HEK293T (cell line): ENCODE measurements at regions not wholly inside any gene's neighbourhood (a gene's known extent, or its start where the extent isn't known, plus 50 kb on each side); places are given as distances from the start of the nearest gene placed in this dataset.

Experiments
- CTCF ChIA-PET: fragments of 350-600 bp; formaldehyde crosslinking; extraction: SDS; loops from one replicate; lab custom pipeline; 2021; ENCODE audit warnings: antibody characterized with exemption, inconsistent platforms; lab: Yijun Ruan, JAX
- POLR2A ChIA-PET: fragments of 350-600 bp; formaldehyde crosslinking; extraction: SDS; loops from one replicate; lab custom pipeline; 2020; ENCODE audit warnings: antibody characterized with exemption, inconsistent platforms; lab: Yijun Ruan, JAX
- DNase-seq: peaks from one replicate; pipeline ENCODE4 v3.0.0; 2012; ENCODE audit warnings: mixed read lengths; ENCODE audit errors: extremely low spot score
- ARNT ChIP-seq: fragments of 450-650 bp; IDR thresholded peaks from 2 replicates; pipeline ENCODE4 v1.6.1; 2017; ENCODE audit warnings: mild to moderate bottlenecking
- BHLHE40 ChIP-seq: fragments of 450-650 bp; IDR thresholded peaks from 2 replicates; pipeline ENCODE4 v1.6.1; 2016; ENCODE audit warnings: mild to moderate bottlenecking, moderate library complexity, borderline replicate concordance
- CTBP1 ChIP-seq: fragments of 450-650 bp; IDR thresholded peaks from 2 replicates; pipeline ENCODE4 v1.6.1; 2016; ENCODE audit warnings: borderline replicate concordance
- ELF4 ChIP-seq: fragments of 450-650 bp; IDR thresholded peaks from 2 replicates; pipeline ENCODE4 v1.6.1; 2017; ENCODE audit warnings: antibody characterized with exemption
- FOXA1 ChIP-seq: fragments of 450-650 bp; IDR thresholded peaks from 2 replicates; pipeline ENCODE4 v1.6.1; 2016; ENCODE audit warnings: mild to moderate bottlenecking
- FOXK2 ChIP-seq: fragments of 450-650 bp; IDR thresholded peaks from 2 replicates; pipeline ENCODE4 v1.6.1; 2016; ENCODE audit warnings: mild to moderate bottlenecking
- FOXM1 ChIP-seq: fragments of 450-650 bp; IDR thresholded peaks from 2 replicates; pipeline ENCODE4 v1.6.1; 2017; ENCODE audit warnings: mild to moderate bottlenecking, borderline replicate concordance
- HDGF ChIP-seq: fragments of 450-650 bp; IDR thresholded peaks from 2 replicates; pipeline ENCODE4 v1.6.1; 2017; ENCODE audit warnings: antibody characterized with exemption, borderline replicate concordance
- L3MBTL2 ChIP-seq: fragments of 450-650 bp; conservative IDR thresholded peaks from 2 replicates; pipeline ENCODE4 v1.6.1; 2016; ENCODE audit warnings: mild to moderate bottlenecking
- LEF1 ChIP-seq: fragments of 450-650 bp; IDR thresholded peaks from 2 replicates; pipeline ENCODE4 v1.6.1; 2017; ENCODE audit warnings: mild to moderate bottlenecking, borderline replicate concordance
- NFRKB ChIP-seq: fragments of 450-650 bp; IDR thresholded peaks from 2 replicates; pipeline ENCODE4 v1.6.1; 2016; ENCODE audit warnings: mild to moderate bottlenecking, moderate library complexity
- SP1 ChIP-seq: fragments of 450-650 bp; IDR thresholded peaks from 2 replicates; pipeline ENCODE4 v1.6.1; 2017
- SUZ12 ChIP-seq: fragments of 450-650 bp; IDR thresholded peaks from 2 replicates; pipeline ENCODE4 v1.6.1; 2016; ENCODE audit warnings: mild to moderate bottlenecking
- TARDBP ChIP-seq: fragments of 450-650 bp; IDR thresholded peaks from 2 replicates; pipeline ENCODE4 v1.6.1; 2016
- ZNF384 ChIP-seq: fragments of 450-650 bp; IDR thresholded peaks from 2 replicates; pipeline ENCODE4 v1.6.1; 2016
- TF ChIP-seq, protein P1 (sequence below): fragments of 450-650 bp; IDR thresholded peaks from 2 replicates; pipeline ENCODE4 v1.6.1; 2016

DNA sequence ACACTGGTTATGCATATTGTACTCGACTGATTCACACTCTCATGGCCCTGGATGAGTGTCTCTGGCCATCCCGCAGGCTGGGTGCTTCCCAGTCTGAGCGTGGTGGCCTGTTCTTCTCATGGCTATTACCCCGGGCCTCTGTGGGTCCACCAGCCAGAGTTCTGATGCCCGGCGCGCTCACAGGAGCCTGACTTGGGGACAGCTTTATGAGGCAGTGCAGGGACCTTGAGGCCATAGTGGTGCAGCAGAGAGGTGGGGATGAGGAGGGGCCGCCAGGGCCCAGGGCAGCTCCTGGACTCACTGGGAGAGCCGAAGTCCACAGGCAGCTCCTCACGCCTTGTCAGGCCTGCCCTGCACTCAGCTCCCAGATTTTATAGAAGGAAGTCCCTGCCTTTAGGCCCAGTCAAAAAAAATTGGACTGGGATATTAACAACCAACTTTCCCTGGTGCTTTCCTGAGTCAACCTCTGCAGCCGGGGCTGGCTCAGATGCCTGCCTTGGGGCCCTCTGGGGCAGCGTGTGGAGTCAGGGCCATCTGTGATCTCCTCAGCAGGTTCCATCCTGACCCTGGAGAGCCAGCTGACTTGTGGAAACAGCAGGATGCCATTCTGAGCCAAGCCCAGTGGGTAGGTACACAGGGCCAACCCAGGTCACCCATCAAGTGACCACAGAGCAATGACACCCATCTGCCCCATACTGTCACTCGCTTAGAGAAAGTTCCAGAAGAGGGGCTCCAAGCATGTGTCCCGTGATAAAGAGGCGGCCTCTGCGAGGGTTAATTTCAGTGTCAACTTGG, 89.4 kb upstream of the DIO3 start:
- TF ChIP-seq L3MBTL2 (no peak), HDGF (no peak), FOXA1 (no peak), ZNF384 (no peak), NFRKB (no peak), ARNT (no peak), LEF1 (no peak), TARDBP (no peak), BHLHE40 (no peak), FOXK2 (no peak), SP1 (no peak), FOXM1 (no peak), ELF4 (no peak), SUZ12 (no peak), CTBP1 (no peak)
- TF ChIP-seq, protein P1, sequence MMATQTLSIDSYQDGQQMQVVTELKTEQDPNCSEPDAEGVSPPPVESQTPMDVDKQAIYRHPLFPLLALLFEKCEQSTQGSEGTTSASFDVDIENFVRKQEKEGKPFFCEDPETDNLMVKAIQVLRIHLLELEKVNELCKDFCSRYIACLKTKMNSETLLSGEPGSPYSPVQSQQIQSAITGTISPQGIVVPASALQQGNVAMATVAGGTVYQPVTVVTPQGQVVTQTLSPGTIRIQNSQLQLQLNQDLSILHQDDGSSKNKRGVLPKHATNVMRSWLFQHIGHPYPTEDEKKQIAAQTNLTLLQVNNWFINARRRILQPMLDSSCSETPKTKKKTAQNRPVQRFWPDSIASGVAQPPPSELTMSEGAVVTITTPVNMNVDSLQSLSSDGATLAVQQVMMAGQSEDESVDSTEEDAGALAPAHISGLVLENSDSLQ, result no peak
- ChIA-PET POLR2A (no interaction called here), CTCF (no interaction called here)
- no peak for DNase-seq

DNA sequence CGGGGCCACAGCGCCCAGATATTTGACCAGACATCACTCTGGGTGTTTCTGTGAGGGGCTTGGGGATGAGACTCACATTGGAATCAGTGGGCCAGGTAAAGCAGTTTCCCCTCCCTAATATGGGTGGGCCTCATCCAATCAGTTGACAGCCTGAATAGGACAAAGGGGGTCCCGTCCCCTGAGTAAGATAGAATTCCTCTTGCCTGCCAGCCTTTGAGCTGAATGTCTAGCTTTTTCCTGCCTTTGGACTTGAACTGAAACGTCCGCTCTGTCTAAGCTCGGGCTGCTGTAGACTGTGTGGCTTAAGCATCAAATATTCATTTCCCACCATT, 88.8 kb upstream of the DIO3 start:
- POLR2A ChIA-PET, result no interaction called here
- CTCF ChIA-PET, result no interaction called here
- no peak for TF ChIP-seq BHLHE40
- TF ChIP-seq HDGF, result no peak
- no peak for TF ChIP-seq LEF1
- no peak for TF ChIP-seq ARNT
- no peak for TF ChIP-seq ELF4
- TF ChIP-seq TARDBP, result no peak
- no peak for TF ChIP-seq SP1
- no peak for TF ChIP-seq FOXM1
- TF ChIP-seq L3MBTL2, result no peak
- TF ChIP-seq SUZ12, result no peak
- TF ChIP-seq FOXK2, result no peak
- no peak for TF ChIP-seq CTBP1
- TF ChIP-seq, protein P1, result no peak
- no peak for TF ChIP-seq NFRKB
- no peak for TF ChIP-seq ZNF384
- TF ChIP-seq FOXA1, result no peak
- no peak for DNase-seq

DNA sequence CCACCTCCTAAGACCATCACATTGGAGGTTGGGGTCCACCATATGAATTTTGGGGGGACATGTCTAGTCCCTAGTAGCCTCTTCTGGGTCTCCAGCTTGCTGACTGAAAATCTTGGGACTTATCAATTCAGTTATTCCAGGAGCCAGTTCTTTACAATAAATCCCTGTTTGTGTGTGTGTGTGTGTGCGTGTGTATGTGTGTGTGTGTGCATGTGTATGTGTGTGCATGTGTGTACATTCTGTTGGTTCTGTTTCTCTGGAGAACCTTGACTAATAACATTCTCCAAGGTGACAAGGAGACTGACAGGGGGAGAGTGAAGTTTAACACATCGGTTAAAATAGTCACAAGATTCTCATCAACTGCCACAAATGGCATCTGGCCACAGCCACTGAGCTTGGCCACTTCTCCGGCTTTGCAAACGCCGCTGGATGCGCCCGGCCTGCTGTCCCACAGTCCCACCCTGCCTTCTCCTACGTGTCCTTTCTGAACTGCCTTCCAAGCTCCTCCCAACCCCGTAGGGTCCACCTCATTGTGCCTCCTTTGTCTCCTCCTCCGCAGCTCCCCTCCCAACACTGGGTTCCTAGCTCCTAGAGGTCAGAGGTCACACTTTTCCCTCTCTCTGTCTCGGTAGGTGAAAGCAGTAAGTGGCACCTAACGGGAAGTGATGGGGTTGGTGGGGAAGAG, 88.1 kb upstream of the DIO3 start:
- DNase-seq, result no peak
- CTCF ChIA-PET, result no interaction called here
- POLR2A ChIA-PET, result no interaction called here
- TF ChIP-seq FOXA1 (no peak), BHLHE40 (no peak), TARDBP (no peak), SUZ12 (no peak), ARNT (no peak), FOXM1 (no peak), HDGF (no peak), CTBP1 (no peak), ZNF384 (no peak)
- TF ChIP-seq, protein P1, result no peak

DNA sequence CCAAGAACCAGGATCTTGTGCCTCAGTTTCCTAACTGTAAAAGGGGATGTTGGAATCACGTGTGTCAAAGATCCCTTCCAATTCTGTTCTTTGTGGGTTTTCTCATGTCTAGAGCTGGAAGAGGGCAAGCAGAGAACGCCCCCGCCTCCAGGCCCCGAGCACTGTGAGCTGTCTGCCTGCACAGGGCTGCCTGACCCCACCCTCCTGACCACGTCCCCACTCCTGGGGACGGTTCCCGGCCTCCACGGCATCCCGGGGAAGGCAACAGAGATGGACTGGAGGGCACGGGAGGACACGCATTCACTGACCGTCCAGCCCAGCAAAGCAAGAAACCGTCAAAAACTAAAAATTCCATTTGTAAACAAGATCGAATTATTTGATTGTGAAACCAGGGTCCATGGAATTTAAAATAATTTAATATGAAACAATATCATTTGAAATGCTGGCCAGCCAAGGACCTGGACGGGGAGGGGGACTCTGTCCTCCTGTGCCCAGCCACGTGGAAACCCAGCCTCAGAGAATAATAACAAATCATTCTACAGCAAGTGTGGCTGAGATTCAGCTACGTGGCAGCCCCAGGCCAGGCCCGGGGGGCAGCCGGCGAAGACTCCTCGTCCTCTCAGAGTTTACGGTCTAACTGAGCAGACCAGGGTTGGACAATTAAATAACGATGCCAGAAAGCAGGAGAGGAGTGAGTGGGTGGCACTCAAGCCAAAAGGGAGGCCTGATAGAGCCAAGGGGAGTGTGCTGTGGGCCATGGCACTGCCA, 87.3 kb upstream of the DIO3 start:
- TF ChIP-seq L3MBTL2 (no peak), FOXM1 (no peak), ARNT (no peak), SP1 (no peak), NFRKB (no peak), SUZ12 (no peak)
- ChIA-PET POLR2A (no interaction called here), CTCF (no interaction called here)
- no peak for DNase-seq

DNA sequence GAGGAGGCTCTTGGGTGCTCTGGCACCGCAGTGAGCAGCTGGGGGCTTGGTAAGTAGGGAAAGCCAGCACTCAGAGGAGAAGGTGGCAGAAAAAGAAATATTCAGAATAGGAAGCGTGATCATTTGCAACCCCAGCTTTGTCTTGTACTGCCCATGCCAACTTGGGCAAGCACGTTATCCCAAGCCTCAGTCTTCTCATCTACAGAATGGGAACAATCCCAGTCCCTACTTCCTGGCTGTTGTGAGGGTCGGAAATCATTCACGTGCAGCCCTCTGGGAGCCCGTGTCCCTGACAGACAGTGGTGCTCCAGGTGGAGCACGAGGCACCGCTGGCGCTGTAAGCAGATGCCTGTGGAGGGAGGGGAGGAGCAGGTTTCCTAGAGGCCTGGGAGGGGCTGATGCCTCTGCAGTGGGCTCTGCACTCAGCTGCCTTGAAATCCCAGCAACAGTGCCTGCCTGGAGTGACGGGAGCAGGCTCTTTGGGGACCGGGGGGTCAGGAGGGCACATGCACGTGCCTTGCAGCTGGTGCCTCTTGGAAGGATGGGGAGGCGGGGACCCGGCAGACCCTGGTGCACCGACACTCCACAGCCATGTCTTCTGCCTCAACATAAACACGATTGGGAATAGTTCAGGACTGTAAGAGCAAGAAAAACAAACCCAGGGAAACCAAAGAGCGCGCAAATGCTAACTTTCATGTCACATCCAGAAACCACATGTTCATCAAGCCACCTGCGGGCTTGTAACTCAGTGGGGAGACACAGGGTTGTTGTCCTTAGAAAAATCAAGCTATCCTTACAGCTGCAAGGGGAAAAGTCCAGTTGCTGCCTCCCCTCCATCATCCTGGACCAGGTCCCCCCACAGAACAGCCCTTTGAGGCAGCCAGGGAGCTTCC, 86.5 kb upstream of the DIO3 start:
- POLR2A ChIA-PET, result no interaction called here
- CTCF ChIA-PET, result no interaction called here
- TF ChIP-seq LEF1 (no peak), FOXK2 (no peak), BHLHE40 (no peak), FOXM1 (no peak), ZNF384 (no peak), FOXA1 (no peak), L3MBTL2 (no peak), NFRKB (no peak)
- DNase-seq, result no peak
